ENCODE measurements at regions not wholly inside any gene's neighbourhood (a gene's known extent, or its start where the extent isn't known, plus 50 kb on each side); places are given as distances from the start of the nearest gene placed in this dataset.
A peak's percentile ranks its signal among the peaks of the same experiment; 100 is the strongest.

- TF ChIP-seq CTCF (conservative IDR thresholded peaks at IDR 0.05; ENCODE audit: low read depth, low read length) (no peak), POLR2A (IDR thresholded peaks at IDR 0.05; ENCODE audit: low read depth, low read length) (no peak), MAFK (IDR thresholded peaks at IDR 0.05; ENCODE audit: low read depth, low read length) (no peak), RAD21 (IDR thresholded peaks at IDR 0.05; ENCODE audit: low read length) (no peak), FOS (IDR thresholded peaks at IDR 0.05; ENCODE audit: low read depth, low read length) (peak; percentile 12; the same call in 1 of the 2 replicates), BHLHE40 (IDR thresholded peaks at IDR 0.05; ENCODE audit: low read depth, low read length) (no peak), MXI1 (IDR thresholded peaks at IDR 0.05; ENCODE audit: borderline replicate concordance, low read depth, low read length) (no peak)
Measured at GRCh38 chr3:72123908-72124441, 339.0 kb upstream of the PROK2 start.

Measured in IMR-90 (cell line).